ENCODE measurements at regions not wholly inside any gene's neighbourhood (a gene's known extent, or its start where the extent isn't known, plus 50 kb on each side); places are given as distances from the start of the nearest gene placed in this dataset.
"Not testable (repeated sequence)": the region's sequence is repeated elsewhere in the genome, so short reads cannot be mapped to it uniquely, and the experiment has no call there.

- POLR2A ChIA-PET; H3K4me1 ChIP-seq (ENCODE audit: control insufficient read depth in 2 of 2, insufficient read depth in 2 of 2, low read length in 2 of 2); DNase-seq; H3K27ac Mint-ChIP-seq; H3K4me3 Mint-ChIP-seq; H3K4me3 ChIP-seq (ENCODE audit: low read length); H3K36me3 ChIP-seq (ENCODE audit: control insufficient read depth in 2 of 3, insufficient read depth in 3 of 3, low read length in 3 of 3); CTCF ChIA-PET; H3K9me3 Mint-ChIP-seq; H3K36me3 Mint-ChIP-seq; H3K27me3 ChIP-seq (ENCODE audit: control insufficient read depth in 2 of 2, insufficient read depth in 2 of 2, low read length in 2 of 2); H3K9me3 ChIP-seq (ENCODE audit: control insufficient read depth in 2 of 3, low read length in 3 of 3); H3K27me3 Mint-ChIP-seq; H3K27ac ChIP-seq (ENCODE audit: low read depth, low read length); H3K4me1 Mint-ChIP-seq; intact Hi-C loops (cut with micrococcal nuclease): not testable (repeated sequence)
- peak; percentile 77 for ATAC-seq
Observed at GRCh38 chr16:33656394-33656793, 197.0 kb downstream of the TP53TG3F start.

GRCh38 chr16:33657717-33658116, 198.3 kb downstream of the TP53TG3F start:
- H3K27me3 ChIP-seq (ENCODE audit: control insufficient read depth in 2 of 2, insufficient read depth in 2 of 2, low read length in 2 of 2); POLR2A ChIA-PET; H3K9me3 Mint-ChIP-seq; H3K27ac Mint-ChIP-seq; H3K36me3 Mint-ChIP-seq; H3K4me1 ChIP-seq (ENCODE audit: control insufficient read depth in 2 of 2, insufficient read depth in 2 of 2, low read length in 2 of 2); CTCF ChIA-PET; H3K36me3 ChIP-seq (ENCODE audit: control insufficient read depth in 2 of 3, insufficient read depth in 3 of 3, low read length in 3 of 3); H3K4me1 Mint-ChIP-seq; H3K27ac ChIP-seq (ENCODE audit: low read depth, low read length); intact Hi-C loops (cut with micrococcal nuclease); DNase-seq; H3K4me3 ChIP-seq (ENCODE audit: low read length); H3K9me3 ChIP-seq (ENCODE audit: control insufficient read depth in 2 of 3, low read length in 3 of 3); ATAC-seq; H3K27me3 Mint-ChIP-seq; H3K4me3 Mint-ChIP-seq: not testable (repeated sequence)

GRCh38 chr16:33680791-33681190, 221.4 kb downstream of the TP53TG3F start:
- H3K9me3 ChIP-seq (ENCODE audit: control insufficient read depth in 2 of 3, low read length in 3 of 3); POLR2A ChIA-PET; H3K36me3 Mint-ChIP-seq; H3K4me1 Mint-ChIP-seq; H3K9me3 Mint-ChIP-seq; H3K4me3 Mint-ChIP-seq; CTCF ChIA-PET; H3K27me3 Mint-ChIP-seq; H3K27me3 ChIP-seq (ENCODE audit: control insufficient read depth in 2 of 2, insufficient read depth in 2 of 2, low read length in 2 of 2); H3K4me3 ChIP-seq (ENCODE audit: low read length); H3K36me3 ChIP-seq (ENCODE audit: control insufficient read depth in 2 of 3, insufficient read depth in 3 of 3, low read length in 3 of 3); DNase-seq; H3K27ac Mint-ChIP-seq; intact Hi-C loops (cut with micrococcal nuclease); ATAC-seq; H3K4me1 ChIP-seq (ENCODE audit: control insufficient read depth in 2 of 2, insufficient read depth in 2 of 2, low read length in 2 of 2); H3K27ac ChIP-seq (ENCODE audit: low read depth, low read length): not testable (repeated sequence)

- ATAC-seq; H3K9me3 ChIP-seq (ENCODE audit: control insufficient read depth in 2 of 3, low read length in 3 of 3); H3K27me3 Mint-ChIP-seq; H3K4me1 Mint-ChIP-seq; DNase-seq; CTCF ChIA-PET; H3K4me3 Mint-ChIP-seq; H3K36me3 ChIP-seq (ENCODE audit: control insufficient read depth in 2 of 3, insufficient read depth in 3 of 3, low read length in 3 of 3); H3K4me1 ChIP-seq (ENCODE audit: control insufficient read depth in 2 of 2, insufficient read depth in 2 of 2, low read length in 2 of 2); H3K27me3 ChIP-seq (ENCODE audit: control insufficient read depth in 2 of 2, insufficient read depth in 2 of 2, low read length in 2 of 2); intact Hi-C loops (cut with micrococcal nuclease); POLR2A ChIA-PET; H3K4me3 ChIP-seq (ENCODE audit: low read length); H3K27ac Mint-ChIP-seq; H3K27ac ChIP-seq (ENCODE audit: low read depth, low read length); H3K36me3 Mint-ChIP-seq: not testable (repeated sequence)
- H3K9me3 Mint-ChIP-seq = peaks cover 0 to 11% (median 4%) of the 10 kb centered on the region in 11 donors
Observed at GRCh38 chr16:33700320-33700719, 240.9 kb downstream of the TP53TG3F start.

- H3K36me3 ChIP-seq (ENCODE audit: control insufficient read depth in 2 of 3, insufficient read depth in 3 of 3, low read length in 3 of 3); POLR2A ChIA-PET; H3K27ac ChIP-seq (ENCODE audit: low read depth, low read length); H3K36me3 Mint-ChIP-seq; ATAC-seq; intact Hi-C loops (cut with micrococcal nuclease); H3K27me3 ChIP-seq (ENCODE audit: control insufficient read depth in 2 of 2, insufficient read depth in 2 of 2, low read length in 2 of 2); H3K4me1 Mint-ChIP-seq; H3K9me3 ChIP-seq (ENCODE audit: control insufficient read depth in 2 of 3, low read length in 3 of 3); CTCF ChIA-PET; H3K4me1 ChIP-seq (ENCODE audit: control insufficient read depth in 2 of 2, insufficient read depth in 2 of 2, low read length in 2 of 2); H3K27me3 Mint-ChIP-seq; H3K4me3 ChIP-seq (ENCODE audit: low read length): not testable (repeated sequence)
- peak in 1 of 9 donors; percentile 14 for DNase-seq
- Mint-ChIP-seq H3K4me3 (peak overlapping the region in 3 of 10 donors; percentile 44 to 77 (median 50)), H3K9me3 (peaks cover 0 to 12% (median 2%) of the 10 kb centered on the region in 11 donors), H3K27ac (peak overlapping the region in 1 of 9 donors; percentile 26)
Observed at GRCh38 chr16:33706845-33707590, 247.6 kb downstream of the TP53TG3F start.

- DNase-seq; H3K27ac Mint-ChIP-seq; H3K36me3 Mint-ChIP-seq; H3K4me1 Mint-ChIP-seq; ATAC-seq; H3K27me3 ChIP-seq (ENCODE audit: control insufficient read depth in 2 of 2, insufficient read depth in 2 of 2, low read length in 2 of 2); H3K27me3 Mint-ChIP-seq; POLR2A ChIA-PET; H3K36me3 ChIP-seq (ENCODE audit: control insufficient read depth in 2 of 3, insufficient read depth in 3 of 3, low read length in 3 of 3); H3K4me1 ChIP-seq (ENCODE audit: control insufficient read depth in 2 of 2, insufficient read depth in 2 of 2, low read length in 2 of 2); CTCF ChIA-PET; H3K27ac ChIP-seq (ENCODE audit: low read depth, low read length); H3K4me3 ChIP-seq (ENCODE audit: low read length); intact Hi-C loops (cut with micrococcal nuclease); H3K9me3 ChIP-seq (ENCODE audit: control insufficient read depth in 2 of 3, low read length in 3 of 3): not testable (repeated sequence)
- H3K9me3 Mint-ChIP-seq = peaks cover 0 to 15% (median 2%) of the 10 kb centered on the region in 11 donors
- H3K4me3 Mint-ChIP-seq = peak overlapping the region in 2 of 10 donors; percentile 50 to 77
Observed at GRCh38 chr16:33707591-33707934, 248.2 kb downstream of the TP53TG3F start.

- POLR2A ChIA-PET; H3K27me3 Mint-ChIP-seq; H3K27ac Mint-ChIP-seq; H3K4me1 ChIP-seq (ENCODE audit: control insufficient read depth in 2 of 2, insufficient read depth in 2 of 2, low read length in 2 of 2); H3K36me3 Mint-ChIP-seq; H3K4me1 Mint-ChIP-seq; intact Hi-C loops (cut with micrococcal nuclease); H3K4me3 ChIP-seq (ENCODE audit: low read length); H3K9me3 ChIP-seq (ENCODE audit: control insufficient read depth in 2 of 3, low read length in 3 of 3); H3K36me3 ChIP-seq (ENCODE audit: control insufficient read depth in 2 of 3, insufficient read depth in 3 of 3, low read length in 3 of 3); H3K27ac ChIP-seq (ENCODE audit: low read depth, low read length); ATAC-seq; H3K27me3 ChIP-seq (ENCODE audit: control insufficient read depth in 2 of 2, insufficient read depth in 2 of 2, low read length in 2 of 2); CTCF ChIA-PET; DNase-seq; H3K4me3 Mint-ChIP-seq: not testable (repeated sequence)
- H3K9me3 Mint-ChIP-seq = peaks cover 0 to 16% (median 3%) of the 10 kb centered on the region in 11 donors
Observed at GRCh38 chr16:33709856-33710695, 250.7 kb downstream of the TP53TG3F start.

All from naive thymus-derived CD4-positive, alpha-beta T cell (primary cell).